ENCODE measurements at regions not wholly inside any gene's neighbourhood (a gene's known extent, or its start where the extent isn't known, plus 50 kb on each side); places are given as distances from the start of the nearest gene placed in this dataset.

GRCh38 chr4:126372634-126373033 lies 1057.9 kb downstream of the FAT4 start:
- no peak for TF ChIP-seq CREB5 (CRISPR knock-in tag; IDR thresholded peaks at IDR 0.05; ENCODE audit: low read depth)
- TF ChIP-seq ZFP30 (CRISPR knock-in tag; IDR thresholded peaks at IDR 0.05) = no peak
- no peak for TF ChIP-seq SNAI2 (CRISPR knock-in tag; IDR thresholded peaks at IDR 0.05)
- TF ChIP-seq ARNTL (CRISPR knock-in tag; IDR thresholded peaks at IDR 0.05; ENCODE audit: borderline replicate concordance, low read depth) = no peak
- no peak for TF ChIP-seq POU6F1 (CRISPR knock-in tag; IDR thresholded peaks at IDR 0.05; ENCODE audit: borderline replicate concordance, low read depth)
- no peak for TF ChIP-seq ISL1 (CRISPR knock-in tag; IDR thresholded peaks at IDR 0.05)
- no peak for TF ChIP-seq PATZ1 (CRISPR knock-in tag; IDR thresholded peaks at IDR 0.05; ENCODE audit: borderline replicate concordance)
- TF ChIP-seq PPARA (CRISPR knock-in tag; IDR thresholded peaks at IDR 0.05; ENCODE audit: borderline replicate concordance) = no peak
- no peak for TF ChIP-seq CSRNP3 (CRISPR knock-in tag; IDR thresholded peaks at IDR 0.05)
- TF ChIP-seq ZNF8 (CRISPR knock-in tag; IDR thresholded peaks at IDR 0.05) = no peak
- TF ChIP-seq ZNF565 (CRISPR knock-in tag; conservative IDR thresholded peaks at IDR 0.05; ENCODE audit: low read depth) = no peak
- no peak for TF ChIP-seq CSDC2 (CRISPR knock-in tag; IDR thresholded peaks at IDR 0.05)
- TF ChIP-seq ZFP3 (CRISPR knock-in tag; IDR thresholded peaks at IDR 0.05) = no peak
